ENCODE measurements at regions not wholly inside any gene's neighbourhood (a gene's known extent, or its start where the extent isn't known, plus 50 kb on each side); places are given as distances from the start of the nearest gene placed in this dataset.

- no peaks in the 10 kb centered on the region for H3K9me3 ChIP-seq (replicated peaks; ENCODE audit: control insufficient read depth, insufficient read depth, low read depth, low read length)
- no peak overlapping the region for H3K4me3 ChIP-seq
- H3K27me3 ChIP-seq (ENCODE audit: control insufficient read depth in 2 of 2, insufficient read depth in 2 of 2, low read length in 2 of 2) = no peaks in the 10 kb centered on the region; a peak in 1 of 5 replicates
- ChIA-PET POLR2A (interaction anchor here (0.6 kb wide), 1 partner anchor 114 kb away, joined by 3 read pairs; no protein-coding TSS in a partner anchor), CTCF (ENCODE audit: low intra/inter-chr PET ratio) (no interaction called here)
- 11% methylated on average over 4 of the region's 4 CpGs for WGBS (ENCODE audit: insufficient coverage, low coverage, missing lambda C conversion rate)
- H4K20me1 ChIP-seq (replicated peaks; ENCODE audit: control insufficient read depth, insufficient read depth, low read length) = no peaks in the 10 kb centered on the region
- H3K27ac ChIP-seq (ENCODE audit: extremely low read depth, low read depth, low read length) = no peak overlapping the region
- ATAC-seq (no peak), DNase-seq (ENCODE audit: extremely low read depth in 1 of 4, low spot score in 3 of 4) (no peak), FAIRE-seq (no peak)
- H3K4me2 ChIP-seq (ENCODE audit: insufficient read depth, low read length) = no peak overlapping the region
- H2AFZ ChIP-seq (ENCODE audit: low read depth, low read length) = no peak overlapping the region
- H3K4me1 ChIP-seq (replicated peaks in 1 of 2; ENCODE audit: control insufficient read depth in 2 of 2, insufficient read depth in 2 of 2, low read length in 2 of 2) = no peaks in the 10 kb centered on the region
- H3K79me2 ChIP-seq (ENCODE audit: control insufficient read depth, insufficient read depth, low read length) = no peaks in the 10 kb centered on the region
- H3K9ac ChIP-seq (ENCODE audit: insufficient read depth in 1 of 2, low read depth in 2 of 2, low read length in 2 of 2) = no peak overlapping the region
- intact Hi-C loops (cut with micrococcal nuclease) (no loop called here), in situ Hi-C loops (cut with MboI) (no loop called here)
- no peaks in the 10 kb centered on the region for H3K36me3 ChIP-seq (ENCODE audit: control insufficient read depth, insufficient read depth, low read length)
- BruUV-seq (replicated peaks) = no TSS peak
- no peaks in the 10 kb centered on the region for H3K9me1 ChIP-seq (ENCODE audit: control insufficient read depth, insufficient read depth, low read length)
- TF ChIP-seq ZNF41 (CRISPR knock-in tag; conservative IDR thresholded peaks at IDR 0.05) = no peak
- TF ChIP-seq CTCFL (IDR thresholded peaks at IDR 0.05; ENCODE audit: borderline replicate concordance, insufficient read depth, low read depth, low read length, poor library complexity, severe bottlenecking) = no peak
- TF ChIP-seq MED1 (CRISPR knock-in tag; IDR thresholded peaks at IDR 0.05; ENCODE audit: borderline replicate concordance) = no peak
- no peak for TF ChIP-seq HDAC3 (IDR thresholded peaks at IDR 0.05; ENCODE audit: borderline replicate concordance, partially characterized antibody)
- TF ChIP-seq SMARCC2 (IDR thresholded peaks at IDR 0.05; ENCODE audit: low read depth) = no peak
- TF ChIP-seq BCLAF1 (IDR thresholded peaks at IDR 0.05; ENCODE audit: borderline replicate concordance in 1 of 2, control insufficient read depth in 1 of 2, low read depth in 2 of 2, low read length in 1 of 2) = no peak
- no peak for TF ChIP-seq E2F4 (CRISPR knock-in tag; IDR thresholded peaks at IDR 0.05; ENCODE audit: low read depth)
- no peak for TF ChIP-seq ARID3B (CRISPR knock-in tag; IDR thresholded peaks at IDR 0.05; ENCODE audit: borderline replicate concordance)
- TF ChIP-seq FIP1L1 (IDR thresholded peaks at IDR 0.05; ENCODE audit: low read depth, low read length, poor library complexity, severe bottlenecking) = no peak
- TF ChIP-seq ZKSCAN3 (CRISPR knock-in tag; IDR thresholded peaks at IDR 0.05) = no peak
- no peak for TF ChIP-seq RBM22 (IDR thresholded peaks at IDR 0.05; ENCODE audit: low read depth, low read length, poor library complexity, severe bottlenecking)
- TF ChIP-seq FOXJ2 (tag; IDR thresholded peaks at IDR 0.05) = no peak
- no peak for TF ChIP-seq HOXB6 (CRISPR knock-in tag; IDR thresholded peaks at IDR 0.05; ENCODE audit: borderline replicate concordance)
- no peak for TF ChIP-seq ERF (CRISPR knock-in tag; IDR thresholded peaks at IDR 0.05)
Observed at GRCh38 chr13:48783695-48784230, 130.0 kb downstream of the CYSLTR2 start.

Measured in K562 (cell line).